D721Med (cell line): ENCODE measurements at regions not wholly inside any gene's neighbourhood (a gene's known extent, or its start where the extent isn't known, plus 50 kb on each side); places are given as distances from the start of the nearest gene placed in this dataset.
A peak's percentile ranks its signal among the peaks of the same experiment; 100 is the strongest.

Experiments used
- DNase-seq: peaks from one replicate; pipeline ENCODE4 v3.0.0; 2011; ENCODE audit warnings: low spot score; ENCODE audit not compliant: insufficient read length
- FAIRE-seq: peaks from 2 replicates; lab custom pipeline; 2011; peaks lifted over from hg19 to GRCh38; lab: Jason Lieb, UNC
- CTCF ChIP-seq: IDR thresholded peaks from 2 replicates; pipeline ENCODE4 v1.5.1; 2012; ENCODE audit warnings: mild to moderate bottlenecking, control low read depth; ENCODE audit not compliant: insufficient read depth; ENCODE audit errors: missing control alignments

GRCh38 chr6:87846434-87846833, 144.4 kb upstream of the AKIRIN2 start:
- FAIRE-seq (no peak), DNase-seq (no peak)
- TF ChIP-seq CTCF = no peak

- no peak for TF ChIP-seq CTCF
- FAIRE-seq = no peak
- no peak for DNase-seq
Measured at GRCh38 chr6:87840324-87840723, 138.3 kb upstream of the AKIRIN2 start.

GRCh38 chr6:87837876-87838275, 135.8 kb upstream of the AKIRIN2 start:
- FAIRE-seq = no peak
- DNase-seq = no peak
- TF ChIP-seq CTCF = no peak

GRCh38 chr6:87837444-87837843, 135.4 kb upstream of the AKIRIN2 start:
- FAIRE-seq (no peak), DNase-seq (no peak)
- TF ChIP-seq CTCF = no peak

GRCh38 chr6:87832025-87832825, 130.2 kb upstream of the AKIRIN2 start:
- peak; percentile 40 for TF ChIP-seq CTCF
- no peak for FAIRE-seq
- no peak for DNase-seq

GRCh38 chr6:87830907-87831306, 128.9 kb upstream of the AKIRIN2 start:
- FAIRE-seq = no peak
- no peak for DNase-seq
- TF ChIP-seq CTCF = no peak

GRCh38 chr6:87829622-87830121, 127.6 kb upstream of the AKIRIN2 start:
- TF ChIP-seq CTCF = no peak
- FAIRE-seq = no peak
- DNase-seq = no peak
